HG02571 (cell line): ENCODE measurements at regions not wholly inside any gene's neighbourhood (a gene's known extent, or its start where the extent isn't known, plus 50 kb on each side); places are given as distances from the start of the nearest gene placed in this dataset.
"Not testable (repeated sequence)": the region's sequence is repeated elsewhere in the genome, so short reads cannot be mapped to it uniquely, and the experiment has no call there.

Experiments
- ATAC-seq: cut with Tn5 transposase; IDR thresholded peaks from one replicate; pipeline ENCODE4 v1.9.1; 2021; ENCODE audit warnings: mild to moderate bottlenecking, moderate library complexity; ENCODE audit not compliant: unreplicated experiment

DNA sequence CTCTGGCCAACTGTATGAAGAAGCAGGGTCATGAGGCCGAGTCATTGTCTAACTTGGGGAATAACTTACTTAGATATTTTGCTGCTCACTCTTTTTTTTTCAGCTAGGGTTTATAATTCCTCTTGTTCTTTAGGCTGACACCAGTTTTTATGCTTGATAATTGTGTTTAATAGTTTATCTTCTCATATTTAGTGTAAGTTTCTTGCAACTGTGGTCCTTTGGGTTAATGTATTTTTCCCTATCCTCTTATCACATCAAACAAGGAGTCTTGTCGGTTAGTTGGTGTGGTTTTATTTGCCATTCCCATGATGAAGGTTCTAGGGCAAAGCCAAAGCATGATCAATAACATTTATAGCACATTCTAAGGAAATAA lies 204.6 kb downstream of the NUFIP1 start:
- no peak for ATAC-seq

GRCh38 chr13:44783994-44784707 lies 205.1 kb downstream of the NUFIP1 start:
- ATAC-seq: no peak

DNA sequence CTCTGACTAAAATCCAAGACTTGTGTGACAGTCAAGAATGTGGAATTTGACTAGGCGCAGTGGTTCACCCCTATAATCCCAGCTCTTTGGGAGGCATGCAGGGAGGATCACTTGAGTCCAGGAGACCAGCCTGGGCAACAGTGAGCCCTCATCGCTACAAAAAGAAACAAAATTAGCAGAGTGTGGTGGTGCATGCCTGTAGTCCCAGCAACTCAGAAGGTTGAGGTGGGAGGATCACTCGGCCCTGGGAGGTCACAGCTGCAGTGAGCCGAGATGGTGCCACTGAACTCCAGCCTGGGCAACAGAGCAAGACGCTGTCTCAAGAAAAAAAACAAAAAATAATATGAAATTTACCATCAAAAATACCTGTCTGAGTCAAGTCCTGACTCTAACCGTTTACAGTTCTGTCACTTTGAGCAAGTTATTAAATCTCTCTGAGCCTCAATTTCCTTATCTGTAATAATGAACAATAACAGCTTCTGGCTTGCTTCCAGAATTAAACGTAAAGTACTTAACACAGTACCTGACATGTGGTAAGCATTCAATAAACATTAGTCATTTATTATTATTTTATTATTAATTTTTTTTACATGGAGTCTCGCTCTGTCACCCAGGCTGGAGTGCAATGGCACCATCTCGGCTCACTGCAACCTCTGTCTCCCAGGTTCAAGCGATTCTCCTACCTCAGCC lies 204.6 kb upstream of the TSC22D1 start:
- ATAC-seq: no peak

DNA sequence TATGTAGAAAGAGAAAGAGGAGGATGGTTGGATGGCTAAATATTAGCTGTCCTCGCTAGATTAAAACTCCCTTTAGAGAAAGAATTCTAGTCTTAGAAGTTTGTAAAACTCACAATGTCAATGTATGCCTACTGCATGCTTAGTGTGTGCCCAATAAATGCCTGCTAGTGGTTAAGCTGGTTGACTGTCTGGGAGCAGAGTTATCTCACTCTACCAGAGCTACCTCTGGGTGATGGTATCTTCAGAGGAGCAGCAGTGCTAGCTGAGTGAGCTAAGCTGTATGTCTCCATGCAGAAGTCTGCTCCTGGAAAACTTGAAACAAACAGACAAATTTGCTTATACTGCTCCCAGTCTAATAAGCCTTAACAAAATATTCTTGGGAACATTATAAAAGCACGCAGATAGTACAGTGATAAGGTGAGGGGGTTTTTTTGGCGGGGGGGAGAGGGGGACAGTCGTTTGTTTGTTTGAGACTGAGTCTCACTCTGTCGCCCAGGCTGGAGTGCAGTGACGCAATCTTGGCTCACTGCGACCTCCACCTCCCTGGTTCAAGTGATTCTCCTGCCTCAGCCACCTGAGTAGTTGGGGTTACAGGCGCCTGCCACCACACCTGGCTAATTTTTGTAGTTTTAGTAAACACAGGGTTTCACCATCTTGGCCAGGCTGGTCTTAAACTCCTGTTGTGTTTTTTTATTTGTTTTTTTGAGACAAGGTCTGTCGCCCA lies 202.8 kb upstream of the TSC22D1 start:
- ATAC-seq: no peak

- ATAC-seq: not testable (repeated sequence)
Measured at GRCh38 chr13:44775290-44775689, 199.2 kb upstream of the TSC22D1 start.

DNA sequence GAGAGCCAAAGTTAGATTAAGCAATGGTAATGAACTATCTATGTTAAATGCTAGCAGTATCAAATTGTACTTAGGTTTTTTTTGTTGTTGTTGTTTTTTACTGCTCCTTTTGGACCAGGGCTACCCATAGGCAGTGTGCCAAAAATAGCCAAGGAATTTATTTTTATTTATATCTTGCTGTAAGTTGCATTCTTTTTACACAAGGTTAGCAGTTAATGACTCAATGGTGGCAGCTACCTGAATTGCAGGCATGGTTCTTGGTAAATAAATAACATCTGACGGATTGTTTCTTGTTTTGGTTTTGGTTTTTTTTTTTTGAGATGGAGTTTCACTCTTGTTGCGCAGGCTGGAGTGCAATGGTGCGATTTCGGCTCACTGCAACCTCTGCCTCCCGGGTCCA lies 194.8 kb upstream of the TSC22D1 start:
- ATAC-seq: no peak

DNA sequence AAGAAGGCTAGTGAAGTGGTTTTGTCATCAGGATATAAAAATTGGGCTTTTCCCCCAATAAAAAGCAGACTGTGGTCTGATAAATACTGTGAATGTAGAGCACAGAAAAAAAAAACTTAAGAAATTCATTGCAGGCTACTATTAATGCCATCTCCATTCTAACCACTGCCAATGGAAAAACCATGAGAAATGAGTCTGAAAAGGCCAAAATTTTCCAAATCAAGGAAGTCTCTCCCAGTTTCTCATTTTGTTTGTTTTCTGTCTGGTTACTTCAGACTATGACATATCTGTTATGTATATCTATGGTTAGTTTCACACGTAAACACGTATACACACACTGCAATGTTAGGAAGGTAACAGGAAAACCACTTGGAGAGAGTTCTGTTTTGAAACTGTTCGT lies 193.6 kb upstream of the TSC22D1 start:
- no peak for ATAC-seq

DNA sequence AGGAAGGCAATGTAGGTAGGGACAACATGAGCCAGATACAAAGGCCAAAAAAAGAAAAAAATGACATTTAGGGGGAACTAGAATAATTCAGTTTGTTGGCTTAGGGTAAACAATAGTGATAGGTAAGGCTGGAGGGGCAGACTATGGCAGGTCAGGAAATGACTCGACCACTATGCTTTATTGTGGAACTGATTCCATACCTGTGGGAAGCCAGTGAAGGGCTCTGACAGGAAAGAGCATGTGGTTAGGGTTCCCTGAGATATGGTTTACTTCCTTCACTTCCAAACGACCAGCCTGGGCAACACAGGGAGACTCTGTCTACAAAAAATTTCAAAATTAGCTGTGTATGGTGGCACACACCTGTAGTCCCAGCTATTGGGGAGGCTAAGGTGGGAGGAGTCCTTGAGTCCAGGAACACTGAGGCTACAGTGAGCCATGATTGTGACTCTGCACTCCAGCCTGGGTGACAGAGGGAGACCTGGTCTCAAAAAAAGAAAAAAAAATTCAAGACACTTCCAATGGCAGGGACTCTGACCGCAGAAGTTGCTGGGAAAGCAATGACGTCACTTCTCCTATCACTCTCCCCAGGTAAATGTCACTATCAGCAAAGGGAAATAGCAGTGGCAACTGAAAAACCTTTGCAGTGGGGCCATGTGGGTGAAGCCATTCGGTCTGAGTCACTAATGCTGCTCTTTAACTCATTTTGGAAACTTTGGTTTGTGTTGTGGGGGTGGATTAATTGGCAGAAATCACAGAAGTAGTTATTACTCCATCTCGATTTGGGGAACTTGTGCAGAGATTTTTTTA lies 192.8 kb upstream of the TSC22D1 start:
- no peak for ATAC-seq

DNA sequence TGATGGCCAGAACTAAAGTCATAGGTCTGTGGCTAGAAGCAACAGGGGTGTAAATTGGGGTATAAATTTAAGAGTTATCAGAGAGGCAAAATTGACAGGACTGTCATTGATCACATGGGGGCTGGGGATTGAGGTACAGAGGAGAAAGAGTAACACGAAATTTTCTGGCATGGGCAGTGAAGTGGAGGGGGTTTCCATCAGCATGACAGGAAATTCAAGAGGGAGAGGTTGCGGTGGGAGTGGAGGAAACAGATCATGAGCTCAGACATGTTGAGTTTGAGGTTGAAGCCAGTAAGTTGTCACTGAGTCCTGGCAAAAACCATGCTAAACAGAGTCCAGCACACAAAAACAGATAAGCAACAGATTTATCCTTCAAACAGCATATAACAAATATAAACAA lies 192.1 kb upstream of the TSC22D1 start:
- no peak for ATAC-seq

GRCh38 chr13:44765001-44765471 lies 188.9 kb upstream of the TSC22D1 start:
- no peak for ATAC-seq

DNA sequence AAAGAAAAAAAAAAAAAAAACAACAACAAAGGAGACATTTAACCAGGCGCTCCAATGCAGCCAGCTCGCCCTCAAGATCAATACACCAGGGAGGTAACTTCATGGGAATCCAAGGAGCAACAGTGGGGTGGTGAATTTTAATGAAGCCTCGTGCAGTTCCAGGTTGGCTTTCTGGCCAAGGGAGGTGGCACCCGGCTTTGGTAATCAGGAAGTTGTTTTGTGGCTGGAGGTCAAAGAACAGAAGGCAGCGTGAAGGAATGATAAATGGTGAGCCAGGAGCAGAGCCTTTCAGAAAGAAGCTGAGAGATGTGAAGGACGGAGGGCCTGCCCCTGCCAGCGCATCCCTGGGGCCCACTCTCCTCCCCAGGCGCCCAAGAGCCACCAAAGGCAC lies 188.2 kb upstream of the TSC22D1 start:
- ATAC-seq: no peak

- no peak for ATAC-seq
Measured at GRCh38 chr13:44763615-44764301, 187.6 kb upstream of the TSC22D1 start.

DNA sequence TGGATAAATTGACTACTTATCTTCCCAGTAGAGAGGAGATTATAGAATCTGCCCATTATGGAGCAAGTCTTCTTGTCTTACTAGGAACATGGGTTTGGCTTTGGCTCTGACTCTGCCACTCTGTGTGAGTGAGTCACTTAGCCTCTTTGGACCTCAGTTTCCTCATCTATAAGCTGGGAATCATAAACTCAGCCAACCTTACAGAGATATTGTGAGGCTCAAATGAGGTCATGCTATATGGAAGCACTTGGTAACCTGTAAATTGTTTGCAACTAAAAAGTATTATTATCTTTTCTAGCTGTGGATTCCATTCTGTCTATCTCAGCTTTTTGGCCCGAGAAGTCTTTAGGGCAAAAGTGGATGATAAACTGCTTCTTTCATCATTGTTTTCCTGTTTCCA lies 186.8 kb upstream of the TSC22D1 start:
- ATAC-seq: no peak

DNA sequence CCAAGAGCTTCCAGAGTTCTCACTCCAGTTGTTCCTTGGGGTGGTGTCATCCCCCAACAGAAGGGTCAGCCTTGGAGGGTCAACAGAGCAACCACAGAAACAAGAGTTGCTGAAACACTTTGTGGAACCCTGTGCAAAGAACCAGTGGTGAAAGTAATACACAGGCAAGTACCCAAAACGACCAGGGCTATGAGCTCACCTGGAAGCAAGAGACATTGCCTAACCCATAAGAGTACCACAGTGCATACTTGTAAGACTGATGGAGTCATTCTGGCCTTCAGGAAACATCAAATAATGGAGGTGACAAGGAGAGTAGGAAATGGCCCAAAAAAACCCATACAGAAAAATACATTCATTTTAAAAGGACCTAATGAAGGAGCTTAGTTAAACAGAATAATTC lies 184.3 kb upstream of the TSC22D1 start:
- no peak for ATAC-seq

DNA sequence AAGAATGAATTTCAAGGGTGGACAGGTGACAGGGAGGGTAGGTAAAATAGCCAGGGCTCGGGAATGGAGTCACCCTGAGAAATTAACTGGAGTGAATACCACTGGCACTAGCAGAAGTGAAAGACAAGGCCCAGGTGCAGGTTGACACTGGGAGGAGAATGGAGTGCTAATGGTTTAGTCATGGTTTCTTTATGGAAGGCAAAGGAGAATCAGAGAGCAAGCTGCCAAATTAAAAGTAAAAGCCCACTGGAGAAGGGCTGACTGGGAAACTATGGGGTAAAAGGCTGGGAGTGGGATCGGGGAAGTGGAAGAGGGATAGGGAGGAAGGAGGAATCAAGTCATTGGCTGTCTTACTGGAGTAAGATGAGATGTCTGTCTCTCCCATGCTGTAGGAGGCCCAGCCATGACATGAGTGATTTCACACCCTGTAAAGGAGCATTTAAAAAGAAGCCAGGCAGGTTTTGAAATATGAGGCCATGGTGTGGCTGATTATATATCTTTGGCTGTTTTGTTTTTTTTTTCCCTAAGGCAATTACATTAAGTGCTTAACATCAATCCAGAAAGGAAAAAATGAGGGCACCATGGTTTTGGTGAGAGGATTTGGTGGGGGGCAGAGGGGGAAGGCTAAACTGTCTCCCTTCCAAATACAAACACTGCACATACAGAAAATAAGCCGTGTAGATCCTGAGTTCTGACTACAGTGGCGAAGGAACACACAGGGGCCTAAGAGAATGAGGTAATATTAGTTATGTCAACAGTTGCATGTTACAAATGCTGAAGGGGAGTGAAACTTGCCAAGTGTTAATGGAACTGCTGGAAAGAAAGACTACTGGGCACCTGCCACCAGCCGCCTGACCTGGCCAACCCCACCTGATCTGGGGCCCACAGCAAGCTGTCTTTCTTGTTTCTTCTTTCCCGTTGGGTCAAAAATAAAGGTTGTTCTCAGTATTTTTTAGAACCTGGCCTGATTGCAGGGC lies 183.5 kb upstream of the TSC22D1 start:
- ATAC-seq: no peak

DNA sequence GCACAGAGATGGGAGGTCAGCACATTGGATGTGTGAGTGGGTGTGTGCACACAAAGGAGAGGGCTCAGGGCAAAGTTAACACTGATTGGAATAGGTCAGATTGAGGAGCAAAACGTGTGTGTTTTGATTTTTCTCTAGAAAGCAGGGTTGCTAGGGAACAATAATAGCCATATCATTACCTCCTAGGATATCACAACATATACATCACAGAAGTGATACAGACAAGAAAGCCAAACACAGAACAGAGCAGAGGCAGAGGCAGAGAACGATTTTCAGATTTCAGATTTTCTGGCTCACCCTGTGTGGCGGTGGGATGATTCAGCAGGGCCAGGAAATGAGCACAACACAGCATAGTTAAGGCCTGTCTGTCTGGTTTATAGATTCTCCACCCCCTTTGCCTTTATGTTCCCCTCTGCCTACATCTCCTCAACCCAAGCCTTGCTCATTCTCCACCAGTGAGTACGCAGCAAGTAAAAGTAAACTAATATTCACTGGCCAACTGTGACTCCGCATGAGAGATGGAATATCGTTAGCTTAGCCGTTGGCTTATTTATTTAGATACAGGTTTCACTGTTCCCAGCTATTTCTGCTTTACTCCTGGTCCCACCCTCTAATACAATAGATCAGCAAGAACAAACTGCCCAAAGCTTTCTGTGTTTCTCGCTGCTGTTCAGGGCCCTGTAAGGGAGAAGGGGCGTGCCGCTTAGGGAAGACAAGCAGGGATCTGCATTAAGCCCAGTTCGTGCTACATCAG lies 182.7 kb upstream of the TSC22D1 start:
- ATAC-seq: no peak

DNA sequence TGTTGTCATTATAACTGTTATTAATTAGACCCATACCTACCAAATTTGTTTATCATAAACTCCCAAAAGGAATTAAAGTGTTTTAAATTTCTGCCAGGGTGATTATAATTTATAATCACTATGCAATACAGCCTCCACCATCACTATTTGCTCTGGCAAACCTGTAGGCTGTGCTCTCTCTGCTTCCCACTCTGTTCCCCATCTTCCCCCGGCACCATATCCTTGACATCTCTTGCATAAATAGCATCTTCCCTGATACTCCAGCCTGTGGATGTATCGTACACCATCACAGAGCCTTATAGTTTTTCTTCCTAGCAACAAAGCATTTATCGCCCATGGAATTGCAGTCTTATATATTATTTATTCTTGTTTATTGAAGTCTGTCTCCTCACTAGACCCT lies 181.5 kb upstream of the TSC22D1 start:
- no peak for ATAC-seq

DNA sequence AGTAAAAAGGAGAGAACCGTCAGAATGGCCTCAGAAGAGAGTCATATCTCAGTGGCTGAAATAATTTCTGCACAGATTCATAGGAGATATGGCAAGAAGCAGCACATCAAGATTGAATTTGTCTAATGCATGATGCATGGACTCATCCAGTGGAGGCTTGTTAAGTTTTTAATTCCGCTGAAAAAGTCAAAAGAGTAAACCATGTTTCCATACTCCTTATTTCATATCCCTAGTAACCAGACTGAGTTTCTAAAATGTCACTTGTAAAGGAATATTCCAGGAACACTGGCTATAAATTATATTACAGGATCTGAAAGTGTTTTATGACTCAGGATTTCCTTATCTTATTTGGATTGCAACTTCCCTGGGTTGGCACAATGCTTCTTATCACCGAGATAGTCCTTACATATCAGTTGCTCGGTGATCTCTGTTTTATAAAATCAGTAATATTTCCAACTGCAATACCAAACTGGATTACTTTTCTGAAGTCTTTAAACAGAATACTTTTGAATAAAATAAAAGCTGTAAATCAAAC lies 180.2 kb upstream of the TSC22D1 start:
- ATAC-seq: no peak
